ENCODE measurements at regions not wholly inside any gene's neighbourhood (a gene's known extent, or its start where the extent isn't known, plus 50 kb on each side); places are given as distances from the start of the nearest gene placed in this dataset.

DNA sequence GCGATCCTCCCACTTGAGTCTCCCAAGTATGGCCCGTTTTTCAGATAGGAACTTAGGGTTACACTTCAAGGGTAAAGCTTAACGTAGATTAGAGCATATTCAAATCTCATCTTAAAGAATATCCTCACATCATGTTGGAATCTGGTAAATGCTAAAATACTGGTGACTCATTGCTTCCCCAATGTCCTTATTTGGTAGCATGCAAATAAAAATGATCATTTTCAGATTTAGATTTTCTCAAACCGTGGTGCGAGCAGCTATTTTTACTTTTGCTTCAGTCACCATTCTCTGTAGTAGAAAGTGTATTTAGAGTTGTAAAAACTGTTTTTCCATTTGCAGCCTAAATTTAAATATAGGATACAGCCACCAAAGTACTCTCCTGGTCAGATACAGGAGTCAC, 101.5 kb upstream of the MAML3 start:
- Histone ChIP-seq H3K9me3 (no peaks in the 10 kb centered on the region), H3K4me1 (peaks cover 13% of the 10 kb centered on the region), H3K27me3 (no peaks in the 10 kb centered on the region), H3K4me3 (no peak overlapping the region), H3K36me3 (ENCODE audit: low read depth, missing control alignments) (no peaks in the 10 kb centered on the region), H3K27ac (no peak overlapping the region)
- TF ChIP-seq, protein P1, sequence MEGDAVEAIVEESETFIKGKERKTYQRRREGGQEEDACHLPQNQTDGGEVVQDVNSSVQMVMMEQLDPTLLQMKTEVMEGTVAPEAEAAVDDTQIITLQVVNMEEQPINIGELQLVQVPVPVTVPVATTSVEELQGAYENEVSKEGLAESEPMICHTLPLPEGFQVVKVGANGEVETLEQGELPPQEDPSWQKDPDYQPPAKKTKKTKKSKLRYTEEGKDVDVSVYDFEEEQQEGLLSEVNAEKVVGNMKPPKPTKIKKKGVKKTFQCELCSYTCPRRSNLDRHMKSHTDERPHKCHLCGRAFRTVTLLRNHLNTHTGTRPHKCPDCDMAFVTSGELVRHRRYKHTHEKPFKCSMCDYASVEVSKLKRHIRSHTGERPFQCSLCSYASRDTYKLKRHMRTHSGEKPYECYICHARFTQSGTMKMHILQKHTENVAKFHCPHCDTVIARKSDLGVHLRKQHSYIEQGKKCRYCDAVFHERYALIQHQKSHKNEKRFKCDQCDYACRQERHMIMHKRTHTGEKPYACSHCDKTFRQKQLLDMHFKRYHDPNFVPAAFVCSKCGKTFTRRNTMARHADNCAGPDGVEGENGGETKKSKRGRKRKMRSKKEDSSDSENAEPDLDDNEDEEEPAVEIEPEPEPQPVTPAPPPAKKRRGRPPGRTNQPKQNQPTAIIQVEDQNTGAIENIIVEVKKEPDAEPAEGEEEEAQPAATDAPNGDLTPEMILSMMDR (IDR thresholded peaks at IDR 0.05): no peak
- no peak for TF ChIP-seq POLR2A (IDR thresholded peaks at IDR 0.05)
- 87 to 94% methylated on average over 5 of the region's 5 CpGs for WGBS, 2 donors
- no peak for DNase-seq
- intact Hi-C loops (cut with DNase I; ENCODE audit: low total_unique reads): no loop called here

DNA sequence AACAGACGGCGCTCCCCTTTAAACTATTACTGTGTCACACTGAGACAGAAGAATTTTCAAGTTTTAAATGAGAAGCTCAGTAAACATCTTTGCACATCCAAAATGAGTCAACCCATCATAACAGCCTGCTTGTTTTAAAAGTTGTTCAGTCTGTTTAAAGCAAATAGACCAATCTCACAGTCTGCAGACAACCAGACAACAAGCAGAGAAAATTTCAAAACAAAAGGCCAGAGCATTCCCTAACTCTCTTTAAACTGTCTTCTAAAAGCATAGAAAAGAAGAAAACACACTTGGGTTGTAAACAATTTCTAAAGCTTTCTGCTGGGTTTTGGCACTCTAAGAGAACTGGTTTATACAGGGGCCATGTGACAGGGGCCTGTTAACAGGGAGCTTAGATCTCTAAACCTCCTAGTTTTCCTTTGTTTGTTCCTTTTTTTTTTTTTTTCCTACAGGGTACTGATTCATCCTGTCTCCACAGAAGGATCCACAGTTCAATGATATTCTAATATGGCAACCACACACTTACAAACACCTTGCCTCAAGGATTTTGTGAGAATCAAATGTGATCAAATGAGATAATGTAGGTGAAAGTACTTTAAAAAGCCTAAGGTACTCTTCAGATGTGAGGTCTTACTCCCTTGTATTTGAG, 100.8 kb upstream of the MAML3 start:
- TF ChIP-seq, protein P1 (IDR thresholded peaks at IDR 0.05): no peak
- TF ChIP-seq POLR2A (IDR thresholded peaks at IDR 0.05): no peak
- H3K36me3 ChIP-seq (ENCODE audit: low read depth, missing control alignments): no peaks in the 10 kb centered on the region
- intact Hi-C loops (cut with DNase I; ENCODE audit: low total_unique reads): loop anchor here (5.0 kb wide), 2 partner anchors 102 to 522 kb away; partner anchors contain the start of gene MAML3
- H3K9me3 ChIP-seq: no peaks in the 10 kb centered on the region
- no peak overlapping the region for H3K4me3 ChIP-seq
- H3K27me3 ChIP-seq: no peaks in the 10 kb centered on the region
- H3K27ac ChIP-seq: no peak overlapping the region
- DNase-seq: no peak
- peaks cover 13% of the 10 kb centered on the region for H3K4me1 ChIP-seq
- 83 to 91% methylated on average over 2 of the region's 2 CpGs for WGBS, 2 donors

DNA sequence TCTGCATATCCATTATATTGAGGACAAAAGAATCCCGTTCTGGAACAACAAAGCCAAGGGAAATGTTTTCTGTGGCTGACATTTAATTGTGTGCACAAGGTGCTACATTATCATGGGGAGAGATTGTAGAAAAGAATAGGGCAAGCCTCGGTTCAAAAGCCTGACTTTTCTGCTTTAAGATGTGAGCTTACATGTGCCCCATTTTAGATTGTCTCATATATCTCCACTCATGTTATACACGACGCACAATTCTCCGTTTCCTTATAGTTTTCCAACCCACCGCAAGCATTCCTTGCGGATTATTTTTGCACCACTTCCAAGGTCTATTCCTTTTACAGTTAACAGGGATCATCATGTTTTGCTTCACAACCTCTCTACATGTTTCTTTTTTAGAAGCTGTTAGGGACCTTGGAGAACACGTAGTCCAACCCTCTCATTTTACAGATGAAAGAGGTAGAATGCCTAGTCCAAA, 99.6 kb upstream of the MAML3 start:
- 17 to 31% methylated on average over 8 of the region's 8 CpGs for WGBS, 2 donors
- H3K4me1 ChIP-seq: peaks cover 18% of the 10 kb centered on the region
- intact Hi-C loops (cut with DNase I; ENCODE audit: low total_unique reads): loop anchor here (5.0 kb wide), 2 partner anchors 101 to 521 kb away; partner anchors contain the start of gene MAML3
- peak overlapping the region; percentile 91 to 92 for H3K27ac ChIP-seq
- TF ChIP-seq, protein P1 (IDR thresholded peaks at IDR 0.05): no peak
- no peak for TF ChIP-seq POLR2A (IDR thresholded peaks at IDR 0.05)
- H3K27me3 ChIP-seq: no peaks in the 10 kb centered on the region
- H3K36me3 ChIP-seq (ENCODE audit: low read depth, missing control alignments): no peaks in the 10 kb centered on the region
- peak overlapping the region in 1 of 2 donors; percentile 85 for H3K4me3 ChIP-seq
- DNase-seq: no peak
- H3K9me3 ChIP-seq: no peaks in the 10 kb centered on the region

DNA sequence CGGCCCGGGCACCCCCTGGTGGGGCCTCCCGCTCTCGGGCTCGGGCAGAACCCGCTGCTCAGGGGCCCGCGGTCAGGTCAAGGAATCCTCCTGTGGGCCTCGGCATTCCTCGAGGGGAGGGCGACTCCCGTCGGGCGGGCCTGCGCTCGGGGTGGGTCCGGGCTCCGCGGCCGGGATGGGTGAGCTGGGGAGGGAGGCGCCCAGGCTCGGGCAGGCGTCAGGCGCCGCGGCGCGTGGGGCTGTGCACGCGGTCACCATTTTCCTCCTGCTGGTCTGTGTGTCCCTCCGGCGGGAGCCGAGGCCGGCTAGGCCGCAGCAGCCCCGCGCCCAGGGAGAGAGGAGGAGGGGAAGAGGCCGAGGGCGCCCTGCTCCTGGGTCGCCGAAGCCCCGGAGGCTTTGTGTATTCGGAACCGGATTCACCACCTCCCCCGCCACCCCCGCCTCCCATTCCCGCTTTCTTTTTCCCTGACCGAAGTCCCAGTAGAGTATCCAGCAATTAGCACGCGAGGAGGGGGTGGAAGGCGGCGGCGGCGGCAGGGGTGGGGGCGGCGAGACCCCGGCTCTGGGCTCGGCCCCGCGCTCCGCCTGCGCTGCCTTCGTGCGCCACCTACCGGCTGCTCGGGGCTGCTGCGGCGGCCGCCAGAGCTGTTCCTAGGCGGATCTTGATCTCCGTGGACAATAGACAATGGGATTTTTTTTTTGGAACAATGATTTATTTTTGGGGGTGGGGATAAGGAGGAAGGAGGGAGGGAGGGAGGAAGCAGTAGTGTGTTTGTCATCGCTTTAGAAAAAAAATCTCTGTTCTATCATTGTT, 99.0 kb upstream of the MAML3 start:
- H3K4me1 ChIP-seq: peaks cover 18% of the 10 kb centered on the region
- H3K36me3 ChIP-seq (ENCODE audit: low read depth, missing control alignments): no peaks in the 10 kb centered on the region
- peak; percentile 85 for DNase-seq
- no peaks in the 10 kb centered on the region for H3K9me3 ChIP-seq
- WGBS, 2 donors: 0 to 1% methylated on average over 29 to 61 of the region's 72 CpGs
- H3K4me3 ChIP-seq: peak overlapping the region; percentile 63 to 85
- TF ChIP-seq POLR2A (IDR thresholded peaks at IDR 0.05): no peak
- TF ChIP-seq, protein P1 (IDR thresholded peaks at IDR 0.05): peak; percentile 82 to 99 (median 91)
- intact Hi-C loops (cut with DNase I; ENCODE audit: low total_unique reads): loop anchor here (5.0 kb wide), 2 partner anchors 101 to 521 kb away; partner anchors contain the start of gene MAML3
- no peaks in the 10 kb centered on the region for H3K27me3 ChIP-seq
- peak overlapping the region; percentile 91 to 92 for H3K27ac ChIP-seq

Measured in testis (tissue), 2 donors.